ENCODE measurements at regions not wholly inside any gene's neighbourhood (a gene's known extent, or its start where the extent isn't known, plus 50 kb on each side); places are given as distances from the start of the nearest gene placed in this dataset.

- no peak overlapping the region for H3K4me3 ChIP-seq (replicated peaks; ENCODE audit: low read depth, low read length)
- no peak for TF ChIP-seq CTCF (IDR thresholded peaks at IDR 0.05; ENCODE audit: low read depth, low read length, missing control alignments)
- DNase-seq (ENCODE audit: extremely low read depth, low read depth), result no peak
These were observed 188.7 kb downstream of the PIK3R1 start for GRCh38 chr5:68404246-68404645.

- H3K4me3 ChIP-seq (replicated peaks; ENCODE audit: low read depth, low read length), result no peak overlapping the region
- no peak for DNase-seq (ENCODE audit: extremely low read depth, low read depth)
- no peak for TF ChIP-seq CTCF (IDR thresholded peaks at IDR 0.05; ENCODE audit: low read depth, low read length, missing control alignments)
These were observed 189.6 kb downstream of the PIK3R1 start for GRCh38 chr5:68405026-68405684.

DNA sequence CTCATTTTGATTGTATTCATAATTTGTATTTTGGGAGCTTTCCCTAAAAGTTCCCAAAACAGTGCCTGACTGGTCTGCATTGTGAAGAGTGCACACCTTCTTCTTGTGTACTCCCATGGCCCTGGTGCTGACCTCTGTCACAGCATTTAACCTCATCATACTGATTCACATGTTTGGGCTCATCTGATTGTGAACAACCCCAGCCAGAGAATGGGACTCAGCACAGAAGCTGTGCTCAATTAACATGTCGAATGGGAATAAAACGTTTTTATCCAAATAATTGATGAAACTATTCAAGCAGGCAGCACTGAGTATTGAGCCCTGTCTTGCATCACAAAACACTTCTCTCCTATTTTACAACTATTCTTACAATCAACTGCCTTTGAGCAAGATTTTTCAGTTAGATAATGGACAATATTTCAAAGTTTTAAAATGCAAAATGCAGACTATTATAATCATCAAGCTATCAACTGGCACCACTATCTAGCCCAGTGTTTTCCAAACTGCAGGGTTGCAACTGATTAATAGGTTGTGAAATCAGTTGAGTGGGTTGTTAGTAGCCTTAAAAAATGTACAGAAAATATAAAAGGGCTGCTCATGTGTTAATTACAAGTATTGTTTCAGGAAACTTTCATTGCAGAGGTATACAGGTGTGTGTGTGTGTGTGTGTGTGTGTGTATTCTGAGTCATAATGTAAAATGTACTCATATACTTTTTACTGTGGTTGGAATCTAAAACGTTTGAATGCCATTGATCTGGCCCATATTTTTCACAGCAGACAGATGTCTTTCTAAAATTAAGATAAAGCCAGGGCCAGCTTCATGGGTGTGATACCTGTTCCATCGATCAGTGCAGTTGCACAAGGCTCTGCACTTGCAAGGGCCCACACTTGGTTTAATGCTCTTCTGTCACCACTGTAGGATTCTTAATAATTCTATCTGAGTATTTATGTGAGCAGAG, 190.5 kb downstream of the PIK3R1 start:
- no peak for DNase-seq (ENCODE audit: extremely low read depth, low read depth)
- no peak for TF ChIP-seq CTCF (IDR thresholded peaks at IDR 0.05; ENCODE audit: low read depth, low read length, missing control alignments)
- no peak overlapping the region for H3K4me3 ChIP-seq (replicated peaks; ENCODE audit: low read depth, low read length)

GRCh38 chr5:68406767-68407241, 191.2 kb downstream of the PIK3R1 start:
- no peak for DNase-seq (ENCODE audit: extremely low read depth, low read depth)
- no peak overlapping the region for H3K4me3 ChIP-seq (replicated peaks; ENCODE audit: low read depth, low read length)
- TF ChIP-seq CTCF (IDR thresholded peaks at IDR 0.05; ENCODE audit: low read depth, low read length, missing control alignments), result no peak

DNA sequence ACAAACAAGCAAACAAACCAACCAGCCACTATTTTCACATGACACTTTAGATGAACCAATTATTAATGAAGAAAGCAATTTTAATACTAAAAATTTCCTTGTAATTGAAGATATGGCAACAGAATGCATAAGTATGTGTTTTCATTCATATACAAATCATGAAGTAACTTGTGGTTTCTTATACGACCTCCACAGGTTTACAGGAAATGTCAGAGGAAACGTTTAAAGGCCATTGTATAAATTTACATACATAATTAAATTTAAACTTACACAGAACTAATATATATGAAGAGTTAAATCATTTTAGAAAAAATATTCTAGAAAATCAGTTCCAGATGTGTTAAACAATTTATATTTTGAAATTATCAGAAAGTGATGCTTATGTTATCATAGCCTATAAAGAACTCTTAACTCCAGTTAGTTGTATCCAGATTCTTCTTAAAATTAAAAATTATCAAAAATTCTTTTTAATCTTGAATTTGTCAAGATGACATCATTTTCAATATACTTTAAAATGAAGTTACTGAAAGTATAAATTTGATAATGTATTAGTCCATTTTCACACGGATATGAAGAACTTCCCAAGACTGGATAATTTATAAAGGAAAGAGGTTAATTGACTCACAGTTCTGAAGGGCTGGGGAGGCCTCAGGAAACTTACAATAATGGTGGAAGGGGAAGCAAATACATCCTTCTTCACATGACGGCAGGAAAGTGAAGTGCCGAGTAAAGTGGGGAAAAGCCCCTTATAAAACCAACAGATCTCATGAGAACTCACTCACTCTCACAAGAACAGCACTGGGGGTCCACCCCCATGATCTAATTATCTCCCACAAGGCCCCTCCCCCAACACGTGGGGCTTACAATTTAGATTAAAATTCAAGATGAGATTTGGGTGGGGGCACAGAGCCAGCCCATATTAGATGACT, 192.0 kb downstream of the PIK3R1 start:
- no peak overlapping the region for H3K4me3 ChIP-seq (replicated peaks; ENCODE audit: low read depth, low read length)
- no peak for TF ChIP-seq CTCF (IDR thresholded peaks at IDR 0.05; ENCODE audit: low read depth, low read length, missing control alignments)
- no peak for DNase-seq (ENCODE audit: extremely low read depth, low read depth)

DNA sequence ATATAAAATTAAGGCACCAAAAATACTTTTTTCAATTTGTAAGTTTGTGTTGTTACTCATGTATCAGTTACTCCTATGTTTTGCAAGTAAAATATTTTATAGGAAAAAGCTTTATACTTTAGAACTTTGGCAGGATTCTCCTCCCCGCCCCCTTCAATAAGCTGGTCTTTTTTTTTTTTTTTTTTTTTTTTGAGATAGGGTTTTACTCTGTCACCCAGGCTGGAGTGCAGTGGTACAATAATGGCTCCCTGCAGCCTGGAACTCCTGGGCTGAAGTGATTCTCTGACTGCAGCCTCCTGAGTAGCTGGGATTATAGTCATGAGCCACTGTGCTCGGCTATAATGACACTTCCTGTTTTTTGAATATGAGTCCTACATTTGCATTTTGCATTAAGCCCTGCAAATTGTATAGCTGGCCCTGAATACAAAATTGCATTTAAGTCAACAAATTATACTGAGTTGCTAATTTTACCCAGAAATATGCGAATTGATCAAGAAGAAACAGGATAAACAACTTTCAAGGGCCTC, 192.9 kb downstream of the PIK3R1 start:
- no peak overlapping the region for H3K4me3 ChIP-seq (replicated peaks; ENCODE audit: low read depth, low read length)
- no peak for DNase-seq (ENCODE audit: extremely low read depth, low read depth)
- no peak for TF ChIP-seq CTCF (IDR thresholded peaks at IDR 0.05; ENCODE audit: low read depth, low read length, missing control alignments)

Measured in HFF-Myc (cell line).